Endothelial cell of umbilical vein (primary cell): ENCODE measurements at regions not wholly inside any gene's neighbourhood (a gene's known extent, or its start where the extent isn't known, plus 50 kb on each side); places are given as distances from the start of the nearest gene placed in this dataset.

Experiments used
- BruUV-seq: library from RNA; stranded (reverse); fragments of 400-500 nt; replicated peaks from 2 replicates; lab custom pipeline; 2021; lab: Mats Ljungman, UMichigan
- CTCF ChIA-PET: fragments of 300-600, 350-600 bp; sonication (Branson Sonifier 250); formaldehyde crosslinking; loops from one replicate; lab custom pipeline; 2021; ENCODE audit warnings: antibody characterized with exemption, inconsistent platforms; lab: Charles Lee
- POLR2A ChIA-PET: fragments of 300-600, 350-600 bp; sonication (Branson Sonifier 250); formaldehyde crosslinking; loops from one replicate; lab custom pipeline; 2021; ENCODE audit warnings: antibody characterized with exemption, inconsistent platforms; lab: Charles Lee
- DNase-seq: peaks from one replicate; pipeline ENCODE4 v3.0.0-alpha.2; 2011; ENCODE audit warnings: low read depth, low spot score
- FAIRE-seq: peaks from 2 replicates; lab custom pipeline; 2011; peaks lifted over from hg19 to GRCh38; lab: Jason Lieb, UNC
- H2AFZ ChIP-seq: 2 replicates; pipeline ENCODE4 v1.6.0; 2012; ENCODE audit warnings: low read depth, low read length, control low read depth, inconsistent platforms
- H3K27ac ChIP-seq: 2 replicates; pipeline ENCODE4 v1.5.1; 2011; ENCODE audit warnings: low read depth, mild to moderate bottlenecking, control low read depth, low read length, moderate library complexity; ENCODE audit not compliant: insufficient read depth
- H3K27me3 ChIP-seq, 2 experiments: 2 replicates each; pipeline versions ENCODE4 v1.6.0 to v1.6.1; 2011; ENCODE audit warnings: low read length in 2 of 2, mixed read lengths in 1 of 2; ENCODE audit not compliant: control insufficient read depth in 2 of 2, insufficient read depth in 2 of 2
- H3K36me3 ChIP-seq, 2 experiments: 2 replicates in 1 of 2; 3 replicates in 1 of 2; pipeline ENCODE4 v1.5.1; 2011; ENCODE audit warnings: low read length in 2 of 2, mild to moderate bottlenecking in 1 of 2, moderate library complexity in 1 of 2; ENCODE audit not compliant: control insufficient read depth in 2 of 2, insufficient read depth in 2 of 2; ENCODE audit errors: extremely low read depth in 1 of 2
- H3K4me1 ChIP-seq: 3 replicates; pipeline ENCODE4 v1.5.1; 2011; ENCODE audit warnings: mild to moderate bottlenecking, low read length; ENCODE audit not compliant: control insufficient read depth, insufficient read depth; ENCODE audit errors: extremely low read depth
- H3K4me2 ChIP-seq: 2 replicates; pipeline ENCODE4 v1.6.1; 2011; ENCODE audit warnings: low read length, control low read depth, mixed read lengths; ENCODE audit not compliant: insufficient read depth
- H3K4me3 ChIP-seq, 3 experiments: fragments of 200-600 bp in 1 of 3; sonication (generic), shearing (Covaris generic) in 1 of 3; replicated peaks in 1 of 3; 2 replicates each; pipeline ENCODE4 v1.5.1; 2011 to 2016; ENCODE audit warnings: control low read depth in 3 of 3, low read length in 3 of 3, mild to moderate bottlenecking in 2 of 3, inconsistent platforms in 1 of 3, low read depth in 1 of 3, moderate library complexity in 1 of 3; ENCODE audit not compliant: insufficient read depth in 1 of 3
- H3K79me2 ChIP-seq: 2 replicates; pipeline ENCODE4 v1.6.0; 2012; ENCODE audit warnings: low read length, inconsistent platforms; ENCODE audit not compliant: control insufficient read depth, insufficient read depth
- H3K9ac ChIP-seq: replicated peaks from 2 replicates; pipeline ENCODE3; 2011; ENCODE audit warnings: low read length, control low read depth; ENCODE audit not compliant: insufficient read depth; ENCODE audit errors: extremely low read depth
- H3K9me1 ChIP-seq: replicated peaks from 3 replicates; pipeline ENCODE4 v1.6.0; 2011; ENCODE audit warnings: mild to moderate bottlenecking, low read length; ENCODE audit not compliant: control insufficient read depth, insufficient read depth; ENCODE audit errors: extremely low read depth
- H3K9me3 ChIP-seq: replicated peaks from 2 replicates; pipeline ENCODE4 v1.5.1; 2012; ENCODE audit warnings: low read length, inconsistent platforms; ENCODE audit not compliant: control insufficient read depth, insufficient read depth
- H4K20me1 ChIP-seq: replicated peaks from 2 replicates; pipeline ENCODE3; 2011; ENCODE audit warnings: mild to moderate bottlenecking, low read length; ENCODE audit not compliant: control insufficient read depth, insufficient read depth; ENCODE audit errors: extremely low read depth
- EZH2 ChIP-seq: IDR thresholded peaks from 2 replicates; pipeline ENCODE4 v1.6.1; 2012; ENCODE audit warnings: borderline replicate concordance, low read depth, mild to moderate bottlenecking, moderate library complexity, low read length, inconsistent platforms; ENCODE audit not compliant: severe bottlenecking
- FOS ChIP-seq: IDR thresholded peaks from 2 replicates; pipeline ENCODE4 v1.6.1; 2011; ENCODE audit warnings: mild to moderate bottlenecking, low read length, moderate library complexity, borderline replicate concordance; ENCODE audit not compliant: insufficient read depth
- GATA2 ChIP-seq: IDR thresholded peaks from 2 replicates; pipeline ENCODE4 v1.7.0; 2011; ENCODE audit warnings: low read depth, mild to moderate bottlenecking, moderate library complexity, mixed read lengths, low read length; ENCODE audit not compliant: insufficient read length, insufficient read depth
- JUN ChIP-seq: IDR thresholded peaks from 2 replicates; pipeline ENCODE4 v1.6.1; 2011; ENCODE audit warnings: borderline replicate concordance, low read depth; ENCODE audit not compliant: insufficient read length, insufficient read depth
- MYC ChIP-seq: IDR thresholded peaks from one replicate; pipeline ENCODE4 v1.6.1; 2011; ENCODE audit warnings: mild to moderate bottlenecking, low read depth, low read length
- POLR2A ChIP-seq: IDR thresholded peaks from 2 replicates; pipeline ENCODE4 v1.6.1; 2012; ENCODE audit warnings: low read depth, mild to moderate bottlenecking, control low read depth, low read length
- POLR2AphosphoS5 ChIP-seq: IDR thresholded peaks from 2 replicates; pipeline ENCODE4 v1.6.1; 2012; ENCODE audit warnings: low read depth, mild to moderate bottlenecking, control low read depth, low read length, moderate library complexity; ENCODE audit not compliant: insufficient read depth
- dilution Hi-C: fragments of 300-500 bp; cut with MboI; formaldehyde crosslinking; loops from one replicate; pipeline ENCODE4 v1.15.0; 2019; ENCODE audit warnings: low sequenced_read_pairs; ENCODE audit not compliant: extremely low pct_ligation_motif_present
- intact Hi-C: fragments of 100-400 bp; cut with micrococcal nuclease; formaldehyde crosslinking; loops from one replicate; pipeline ENCODE4 v1.10.0; 2022
- TF ChIP-seq, protein P1 (sequence below), 2 donors: IDR thresholded peaks; 1 replicate in 1 of 2; 2 replicates in 1 of 2; pipeline ENCODE4 v1.5.1; 2011; ENCODE audit warnings: low read length in 2 of 2, mild to moderate bottlenecking in 2 of 2, moderate library complexity in 2 of 2, control low read depth in 1 of 2, inconsistent platforms in 1 of 2, low read depth in 1 of 2; ENCODE audit not compliant: insufficient read depth in 1 of 2; ENCODE audit errors: extremely low read depth in 1 of 2
- TF ChIP-seq, protein P2 (sequence below): IDR thresholded peaks from 2 replicates; pipeline ENCODE4 v1.6.1; 2011; ENCODE audit not compliant: insufficient read depth, insufficient read length

DNA sequence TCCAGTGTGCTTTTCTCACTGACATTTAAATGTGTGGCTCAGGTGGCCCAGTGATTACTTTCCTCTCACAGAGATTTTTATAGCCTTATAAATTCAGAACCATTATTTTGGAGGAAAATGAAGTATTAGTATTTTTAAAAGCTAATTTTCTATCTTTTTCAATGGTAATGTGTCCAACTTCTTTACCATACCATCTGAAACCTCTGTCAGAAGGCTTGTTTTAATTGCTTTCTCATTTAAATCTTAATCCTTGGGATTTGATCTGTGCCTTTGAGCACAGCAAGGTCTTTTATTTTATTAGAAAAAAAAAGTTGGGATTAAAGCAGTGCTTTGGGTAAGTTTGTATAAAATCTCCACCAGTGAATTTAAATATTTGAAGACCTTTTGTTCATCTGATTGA is 452.3 kb upstream of the RAG2 start:
- FAIRE-seq (no peak), DNase-seq (no peak)
- no TSS peak for BruUV-seq
- Histone ChIP-seq H4K20me1 (no peaks in the 10 kb centered on the region), H3K4me1 (no peaks in the 10 kb centered on the region), H3K27ac (no peak overlapping the region), H3K9ac (no peak overlapping the region), H3K9me1 (no peaks in the 10 kb centered on the region), H2AFZ (no peak overlapping the region), H3K9me3 (peaks cover 2% of the 10 kb centered on the region), H3K27me3 (no peaks in the 10 kb centered on the region), H3K79me2 (no peaks in the 10 kb centered on the region), H3K4me3 (no peak overlapping the region), H3K36me3 (no peaks in the 10 kb centered on the region), H3K4me2 (no peak overlapping the region)
- intact Hi-C loops = no loop called here
- ChIA-PET POLR2A (no interaction called here), CTCF (no interaction called here)
- TF ChIP-seq FOS (no peak), JUN (no peak), POLR2A (no peak), GATA2 (no peak), POLR2AphosphoS5 (no peak), EZH2 (no peak), MYC (no peak)
- TF ChIP-seq, protein P1, sequence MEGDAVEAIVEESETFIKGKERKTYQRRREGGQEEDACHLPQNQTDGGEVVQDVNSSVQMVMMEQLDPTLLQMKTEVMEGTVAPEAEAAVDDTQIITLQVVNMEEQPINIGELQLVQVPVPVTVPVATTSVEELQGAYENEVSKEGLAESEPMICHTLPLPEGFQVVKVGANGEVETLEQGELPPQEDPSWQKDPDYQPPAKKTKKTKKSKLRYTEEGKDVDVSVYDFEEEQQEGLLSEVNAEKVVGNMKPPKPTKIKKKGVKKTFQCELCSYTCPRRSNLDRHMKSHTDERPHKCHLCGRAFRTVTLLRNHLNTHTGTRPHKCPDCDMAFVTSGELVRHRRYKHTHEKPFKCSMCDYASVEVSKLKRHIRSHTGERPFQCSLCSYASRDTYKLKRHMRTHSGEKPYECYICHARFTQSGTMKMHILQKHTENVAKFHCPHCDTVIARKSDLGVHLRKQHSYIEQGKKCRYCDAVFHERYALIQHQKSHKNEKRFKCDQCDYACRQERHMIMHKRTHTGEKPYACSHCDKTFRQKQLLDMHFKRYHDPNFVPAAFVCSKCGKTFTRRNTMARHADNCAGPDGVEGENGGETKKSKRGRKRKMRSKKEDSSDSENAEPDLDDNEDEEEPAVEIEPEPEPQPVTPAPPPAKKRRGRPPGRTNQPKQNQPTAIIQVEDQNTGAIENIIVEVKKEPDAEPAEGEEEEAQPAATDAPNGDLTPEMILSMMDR (IDR thresholded peaks at IDR 0.05; ENCODE audit: extremely low read depth in 1 of 2, insufficient read depth in 1 of 2, low read depth in 1 of 2, low read length in 2 of 2) = no peak
- TF ChIP-seq, protein P2, sequence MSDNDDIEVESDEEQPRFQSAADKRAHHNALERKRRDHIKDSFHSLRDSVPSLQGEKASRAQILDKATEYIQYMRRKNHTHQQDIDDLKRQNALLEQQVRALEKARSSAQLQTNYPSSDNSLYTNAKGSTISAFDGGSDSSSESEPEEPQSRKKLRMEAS = no peak
- dilution Hi-C loops = no loop called here
